A673 (cell line): ENCODE measurements at regions not wholly inside any gene's neighbourhood (a gene's known extent, or its start where the extent isn't known, plus 50 kb on each side); places are given as distances from the start of the nearest gene placed in this dataset.

ENCODE experiments used
- BruUV-seq: library from RNA; stranded (reverse); fragments of 400-500 nt; replicated peaks from 2 replicates; lab custom pipeline; 2021; lab: Mats Ljungman, UMichigan
- CTCF ChIA-PET: fragments of 300-600 bp; sonication (Branson Sonifier 250); formaldehyde crosslinking; loops from one replicate; lab custom pipeline; 2022; ENCODE audit warnings: antibody characterized with exemption; lab: Charles Lee
- POLR2A ChIA-PET: fragments of 300-600 bp; sonication (Branson Sonifier 250); formaldehyde crosslinking; loops from one replicate; lab custom pipeline; 2022; ENCODE audit warnings: antibody characterized with exemption; ENCODE audit not compliant: low non-redundant PET; lab: Charles Lee
- DNase-seq: peaks from one replicate; pipeline ENCODE4 v3.0.0-alpha.2; 2015; ENCODE audit warnings: low spot score
- H3K27ac ChIP-seq: fragments of 200-600 bp; sonication (generic); 2 replicates; pipeline ENCODE4 v1.5.1; 2016; ENCODE audit warnings: mixed run types, low read depth, mild to moderate bottlenecking, mixed read lengths, antibody characterized with exemption, low read length; ENCODE audit not compliant: poor library complexity, severe bottlenecking
- H3K27me3 ChIP-seq: fragments of 200-600 bp; sonication (generic); replicated peaks from 2 replicates; pipeline ENCODE4 v1.6.1; 2017; ENCODE audit warnings: mixed run types, low read depth, mild to moderate bottlenecking, mixed read lengths, antibody characterized with exemption, low read length; ENCODE audit not compliant: insufficient read depth, poor library complexity
- H3K36me3 ChIP-seq: fragments of 200-600 bp; sonication (generic); 2 replicates; pipeline ENCODE4 v1.6.1; 2016; ENCODE audit warnings: mixed run types, mild to moderate bottlenecking, mixed read lengths, antibody characterized with exemption, low read length; ENCODE audit not compliant: insufficient read depth, poor library complexity, severe bottlenecking
- H3K4me1 ChIP-seq: fragments of 200-600 bp; sonication (generic); 2 replicates; pipeline ENCODE4 v1.6.1; 2017; ENCODE audit warnings: mixed run types, mild to moderate bottlenecking, mixed read lengths, antibody characterized with exemption, low read length; ENCODE audit not compliant: insufficient read depth, poor library complexity, severe bottlenecking
- H3K4me3 ChIP-seq: fragments of 200-600 bp; sonication (generic); 2 replicates; pipeline ENCODE4 v1.5.1; 2016; ENCODE audit warnings: low read depth, mixed run types, mild to moderate bottlenecking, mixed read lengths, low read length; ENCODE audit not compliant: poor library complexity, severe bottlenecking
- H3K9me3 ChIP-seq: fragments of 200-600 bp; sonication (generic); 2 replicates; pipeline ENCODE4 v1.6.1; 2016; ENCODE audit warnings: mixed run types, low read depth, mild to moderate bottlenecking, mixed read lengths, antibody characterized with exemption, low read length; ENCODE audit not compliant: poor library complexity, severe bottlenecking
- EZH2 ChIP-seq: fragments of 200-600 bp; sonication (generic); IDR thresholded peaks from 2 replicates; pipeline ENCODE4 v1.6.1; 2017; ENCODE audit warnings: borderline replicate concordance, low read depth, mild to moderate bottlenecking, mixed read lengths, antibody characterized with exemption, low read length; ENCODE audit not compliant: poor library complexity, severe bottlenecking
- intact Hi-C: fragments of 100-400 bp; cut with micrococcal nuclease; formaldehyde crosslinking; loops from one replicate; pipeline ENCODE4 v1.10.0; 2022; ENCODE audit not compliant: unreplicated experiment
- TF ChIP-seq, protein P1 (sequence below): fragments of 300-800, 200-600 bp; sonication (generic); conservative IDR thresholded peaks from 2 replicates; pipeline ENCODE4 v1.5.1; 2017; ENCODE audit warnings: low read depth, mild to moderate bottlenecking, antibody characterized with exemption, low read length, moderate library complexity, mixed read lengths

DNA sequence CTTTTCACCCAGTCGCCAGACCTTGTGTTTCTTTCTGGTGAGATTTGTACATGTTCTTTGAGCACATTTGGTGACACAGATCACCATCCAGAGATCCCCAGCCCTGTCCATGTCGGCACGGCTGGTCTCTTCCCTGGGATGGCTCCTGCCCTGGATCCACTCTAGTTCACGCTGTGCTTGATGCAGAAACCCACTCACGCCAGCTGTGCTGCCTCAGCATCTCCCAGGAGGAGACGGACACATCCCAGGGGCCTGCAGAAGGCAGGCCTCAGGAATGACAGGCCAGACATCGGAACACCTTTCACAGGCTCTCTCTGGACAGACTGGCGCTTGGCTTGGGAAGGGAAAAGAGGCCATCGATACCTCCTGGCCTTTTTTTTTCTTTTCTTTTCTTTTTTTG, 203.6 kb downstream of the ACKR3 start:
- ChIA-PET CTCF (no interaction called here), POLR2A (no interaction called here)
- BruUV-seq = no TSS peak
- no peaks in the 10 kb centered on the region for H3K36me3 ChIP-seq
- H3K9me3 ChIP-seq = no peaks in the 10 kb centered on the region
- DNase-seq = no peak
- H3K27ac ChIP-seq = no peak overlapping the region
- H3K27me3 ChIP-seq = no peaks in the 10 kb centered on the region
- no peak overlapping the region for H3K4me3 ChIP-seq
- TF ChIP-seq, protein P1, sequence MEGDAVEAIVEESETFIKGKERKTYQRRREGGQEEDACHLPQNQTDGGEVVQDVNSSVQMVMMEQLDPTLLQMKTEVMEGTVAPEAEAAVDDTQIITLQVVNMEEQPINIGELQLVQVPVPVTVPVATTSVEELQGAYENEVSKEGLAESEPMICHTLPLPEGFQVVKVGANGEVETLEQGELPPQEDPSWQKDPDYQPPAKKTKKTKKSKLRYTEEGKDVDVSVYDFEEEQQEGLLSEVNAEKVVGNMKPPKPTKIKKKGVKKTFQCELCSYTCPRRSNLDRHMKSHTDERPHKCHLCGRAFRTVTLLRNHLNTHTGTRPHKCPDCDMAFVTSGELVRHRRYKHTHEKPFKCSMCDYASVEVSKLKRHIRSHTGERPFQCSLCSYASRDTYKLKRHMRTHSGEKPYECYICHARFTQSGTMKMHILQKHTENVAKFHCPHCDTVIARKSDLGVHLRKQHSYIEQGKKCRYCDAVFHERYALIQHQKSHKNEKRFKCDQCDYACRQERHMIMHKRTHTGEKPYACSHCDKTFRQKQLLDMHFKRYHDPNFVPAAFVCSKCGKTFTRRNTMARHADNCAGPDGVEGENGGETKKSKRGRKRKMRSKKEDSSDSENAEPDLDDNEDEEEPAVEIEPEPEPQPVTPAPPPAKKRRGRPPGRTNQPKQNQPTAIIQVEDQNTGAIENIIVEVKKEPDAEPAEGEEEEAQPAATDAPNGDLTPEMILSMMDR = no peak
- no peak for TF ChIP-seq EZH2
- intact Hi-C loops = no loop called here
- H3K4me1 ChIP-seq = no peaks in the 10 kb centered on the region

GRCh38 chr2:236774171-236774570, 204.5 kb downstream of the ACKR3 start:
- POLR2A ChIA-PET = no interaction called here
- TF ChIP-seq EZH2 = no peak
- TF ChIP-seq, protein P1 = no peak
- no peak overlapping the region for H3K4me3 ChIP-seq
- BruUV-seq = no TSS peak
- DNase-seq = no peak
- H3K36me3 ChIP-seq = no peaks in the 10 kb centered on the region
- no peaks in the 10 kb centered on the region for H3K4me1 ChIP-seq
- no peak overlapping the region for H3K27ac ChIP-seq
- CTCF ChIA-PET = no interaction called here
- intact Hi-C loops = no loop called here
- H3K9me3 ChIP-seq = no peaks in the 10 kb centered on the region
- H3K27me3 ChIP-seq = no peaks in the 10 kb centered on the region

GRCh38 chr2:236775511-236775910, 205.9 kb downstream of the ACKR3 start:
- Histone ChIP-seq H3K27me3 (no peaks in the 10 kb centered on the region), H3K4me1 (no peaks in the 10 kb centered on the region), H3K9me3 (no peaks in the 10 kb centered on the region), H3K27ac (no peak overlapping the region), H3K4me3 (no peak overlapping the region), H3K36me3 (no peaks in the 10 kb centered on the region)
- no TSS peak for BruUV-seq
- TF ChIP-seq EZH2 = no peak
- TF ChIP-seq, protein P1 = no peak
- DNase-seq = no peak
- POLR2A ChIA-PET = no interaction called here
- CTCF ChIA-PET = no interaction called here
- intact Hi-C loops = no loop called here
